ENCODE measurements at regions not wholly inside any gene's neighbourhood (a gene's known extent, or its start where the extent isn't known, plus 50 kb on each side); places are given as distances from the start of the nearest gene placed in this dataset.
A peak's percentile ranks its signal among the peaks of the same experiment; 100 is the strongest.

DNA sequence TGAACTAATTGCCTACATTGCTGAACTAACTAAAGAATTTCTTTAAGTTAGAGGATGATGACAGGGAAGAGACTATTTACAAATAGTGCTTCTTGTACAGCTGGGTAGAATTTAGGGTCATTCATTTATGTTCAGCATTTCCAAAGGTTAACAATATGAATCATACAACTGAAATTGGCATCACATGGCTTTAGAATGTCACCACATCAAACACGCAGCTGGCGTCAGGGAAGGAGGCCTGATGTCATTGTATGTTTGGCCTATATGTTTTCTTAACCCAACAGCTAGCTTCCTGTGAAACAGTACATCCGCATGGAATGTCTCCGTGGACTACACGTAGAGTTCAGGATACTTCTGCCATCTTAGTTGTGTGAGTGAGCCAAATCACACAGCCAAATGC, 99.0 kb upstream of the TNFSF11 start:
- no peaks in the 10 kb centered on the region for H3K79me2 ChIP-seq (ENCODE audit: low read length)
- H3K36me3 ChIP-seq (replicated peaks; ENCODE audit: low read depth, low read length): no peaks in the 10 kb centered on the region
- no peak overlapping the region for H3K27ac ChIP-seq (ENCODE audit: low read length)
- no peaks in the 10 kb centered on the region for H3K9me3 ChIP-seq (ENCODE audit: insufficient read depth, low read length)
- no peak overlapping the region for H3K4me3 ChIP-seq (ENCODE audit: low read length)
- H2AFZ ChIP-seq (ENCODE audit: low read depth, low read length): no peak overlapping the region
- peaks cover 8% of the 10 kb centered on the region for H3K27me3 ChIP-seq (ENCODE audit: low read depth, low read length)
- H3K9ac ChIP-seq (ENCODE audit: low read length): no peak overlapping the region
- no peaks in the 10 kb centered on the region for H4K20me1 ChIP-seq (ENCODE audit: insufficient read depth, low read length)
- no peak for TF ChIP-seq EZH2phosphoT487 (IDR thresholded peaks at IDR 0.05; ENCODE audit: low read depth)
- H3K4me2 ChIP-seq (ENCODE audit: low read length): no peak overlapping the region
- H3K4me1 ChIP-seq (ENCODE audit: low read length): peaks cover 20% of the 10 kb centered on the region

- Histone ChIP-seq H3K27me3 (ENCODE audit: low read depth, low read length) (no peaks in the 10 kb centered on the region), H3K79me2 (ENCODE audit: low read length) (no peaks in the 10 kb centered on the region), H3K27ac (ENCODE audit: low read length) (no peak overlapping the region), H4K20me1 (ENCODE audit: insufficient read depth, low read length) (no peaks in the 10 kb centered on the region), H3K9me3 (ENCODE audit: insufficient read depth, low read length) (no peaks in the 10 kb centered on the region), H3K4me3 (ENCODE audit: low read length) (no peak overlapping the region), H3K36me3 (replicated peaks; ENCODE audit: low read depth, low read length) (no peaks in the 10 kb centered on the region), H3K4me1 (ENCODE audit: low read length) (peaks cover 7% of the 10 kb centered on the region), H3K9ac (ENCODE audit: low read length) (no peak overlapping the region), H3K4me2 (ENCODE audit: low read length) (no peak overlapping the region), H2AFZ (ENCODE audit: low read depth, low read length) (no peak overlapping the region)
- no peak for TF ChIP-seq EZH2phosphoT487 (IDR thresholded peaks at IDR 0.05; ENCODE audit: low read depth)
- TF ChIP-seq, protein P1, sequence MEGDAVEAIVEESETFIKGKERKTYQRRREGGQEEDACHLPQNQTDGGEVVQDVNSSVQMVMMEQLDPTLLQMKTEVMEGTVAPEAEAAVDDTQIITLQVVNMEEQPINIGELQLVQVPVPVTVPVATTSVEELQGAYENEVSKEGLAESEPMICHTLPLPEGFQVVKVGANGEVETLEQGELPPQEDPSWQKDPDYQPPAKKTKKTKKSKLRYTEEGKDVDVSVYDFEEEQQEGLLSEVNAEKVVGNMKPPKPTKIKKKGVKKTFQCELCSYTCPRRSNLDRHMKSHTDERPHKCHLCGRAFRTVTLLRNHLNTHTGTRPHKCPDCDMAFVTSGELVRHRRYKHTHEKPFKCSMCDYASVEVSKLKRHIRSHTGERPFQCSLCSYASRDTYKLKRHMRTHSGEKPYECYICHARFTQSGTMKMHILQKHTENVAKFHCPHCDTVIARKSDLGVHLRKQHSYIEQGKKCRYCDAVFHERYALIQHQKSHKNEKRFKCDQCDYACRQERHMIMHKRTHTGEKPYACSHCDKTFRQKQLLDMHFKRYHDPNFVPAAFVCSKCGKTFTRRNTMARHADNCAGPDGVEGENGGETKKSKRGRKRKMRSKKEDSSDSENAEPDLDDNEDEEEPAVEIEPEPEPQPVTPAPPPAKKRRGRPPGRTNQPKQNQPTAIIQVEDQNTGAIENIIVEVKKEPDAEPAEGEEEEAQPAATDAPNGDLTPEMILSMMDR (IDR thresholded peaks at IDR 0.05; ENCODE audit: low read depth, low read length): no peak
These were observed 96.3 kb upstream of the TNFSF11 start for GRCh38 chr13:42477596-42478190.

DNA sequence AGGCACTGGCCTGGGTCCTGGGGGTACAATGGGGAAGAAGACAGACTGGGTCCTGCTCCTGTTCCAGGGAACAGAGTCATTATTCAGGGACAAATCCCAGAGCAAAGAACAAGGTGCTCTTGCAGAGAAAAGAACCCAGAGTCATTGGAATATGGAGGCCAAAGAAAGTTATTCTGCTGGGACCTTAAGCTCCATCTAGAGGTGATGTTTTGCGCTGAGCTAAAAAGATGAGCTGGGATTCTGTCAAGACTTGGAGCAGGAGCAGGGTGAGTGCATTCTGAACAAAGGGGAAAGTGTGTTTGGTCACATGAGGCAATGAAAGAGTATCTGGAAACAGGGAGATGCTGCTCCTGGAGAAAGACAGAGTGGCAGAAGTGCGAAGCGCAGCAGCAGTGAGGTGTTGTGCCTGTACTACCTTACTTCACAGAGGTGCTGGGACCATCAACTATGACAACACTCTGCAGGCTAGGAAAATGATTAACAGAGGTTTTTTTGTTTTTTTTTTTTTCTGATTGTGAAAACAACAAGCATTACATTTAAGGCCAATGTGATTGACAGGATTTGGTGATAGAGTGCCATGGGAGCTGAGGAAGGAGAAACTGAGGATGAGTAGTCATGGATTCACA, 95.3 kb upstream of the TNFSF11 start:
- TF ChIP-seq, protein P1 (IDR thresholded peaks at IDR 0.05; ENCODE audit: low read depth, low read length): peak; percentile 85
- TF ChIP-seq EZH2phosphoT487 (IDR thresholded peaks at IDR 0.05; ENCODE audit: low read depth): no peak

GRCh38 chr13:42484386-42484785, 89.6 kb upstream of the TNFSF11 start:
- TF ChIP-seq, protein P1 (IDR thresholded peaks at IDR 0.05; ENCODE audit: low read depth, low read length): no peak
- no peak for TF ChIP-seq EZH2phosphoT487 (IDR thresholded peaks at IDR 0.05; ENCODE audit: low read depth)
- no peak overlapping the region for H3K9ac ChIP-seq (ENCODE audit: low read length)
- no peak overlapping the region for H3K27ac ChIP-seq (ENCODE audit: low read length)
- no peak overlapping the region for H3K4me2 ChIP-seq (ENCODE audit: low read length)
- no peaks in the 10 kb centered on the region for H3K36me3 ChIP-seq (replicated peaks; ENCODE audit: low read depth, low read length)
- no peaks in the 10 kb centered on the region for H4K20me1 ChIP-seq (ENCODE audit: insufficient read depth, low read length)
- no peaks in the 10 kb centered on the region for H3K27me3 ChIP-seq (ENCODE audit: low read depth, low read length)
- H3K9me3 ChIP-seq (ENCODE audit: insufficient read depth, low read length): no peaks in the 10 kb centered on the region
- no peaks in the 10 kb centered on the region for H3K4me1 ChIP-seq (ENCODE audit: low read length)
- no peaks in the 10 kb centered on the region for H3K79me2 ChIP-seq (ENCODE audit: low read length)
- no peak overlapping the region for H2AFZ ChIP-seq (ENCODE audit: low read depth, low read length)
- no peak overlapping the region for H3K4me3 ChIP-seq (ENCODE audit: low read length)

More for the DNA sequence above, 95.3 kb upstream of the TNFSF11 start:
- H3K4me1 ChIP-seq (ENCODE audit: low read length): peaks cover 7% of the 10 kb centered on the region
- no peak overlapping the region for H3K4me2 ChIP-seq (ENCODE audit: low read length)
- H3K4me3 ChIP-seq (ENCODE audit: low read length): no peak overlapping the region
- no peak overlapping the region for H2AFZ ChIP-seq (ENCODE audit: low read depth, low read length)
- no peak overlapping the region for H3K27ac ChIP-seq (ENCODE audit: low read length)
- no peaks in the 10 kb centered on the region for H3K36me3 ChIP-seq (replicated peaks; ENCODE audit: low read depth, low read length)
- H3K9ac ChIP-seq (ENCODE audit: low read length): no peak overlapping the region
- H3K79me2 ChIP-seq (ENCODE audit: low read length): no peaks in the 10 kb centered on the region
- H4K20me1 ChIP-seq (ENCODE audit: insufficient read depth, low read length): no peaks in the 10 kb centered on the region
- H3K27me3 ChIP-seq (ENCODE audit: low read depth, low read length): no peaks in the 10 kb centered on the region
- no peaks in the 10 kb centered on the region for H3K9me3 ChIP-seq (ENCODE audit: insufficient read depth, low read length)

Data from OCI-LY3 (cell line).